ENCODE measurements at regions not wholly inside any gene's neighbourhood (a gene's known extent, or its start where the extent isn't known, plus 50 kb on each side); places are given as distances from the start of the nearest gene placed in this dataset.

- no peak for DNase-seq
Observed at GRCh38 chr5:6058055-6058715, 320.2 kb downstream of the MED10 start.

GRCh38 chr5:6056280-6056679, 322.1 kb downstream of the MED10 start:
- no peak for DNase-seq

- DNase-seq, result no peak
Observed at GRCh38 chr5:6049662-6050061, 328.7 kb downstream of the MED10 start.

- no peak for DNase-seq
Observed at GRCh38 chr5:6048746-6049145, 329.6 kb downstream of the MED10 start.

- DNase-seq, result no peak
Observed at GRCh38 chr5:6046296-6046967, 331.9 kb downstream of the MED10 start.

- no peak for DNase-seq
Observed at GRCh38 chr5:6043491-6044310, 334.6 kb downstream of the MED10 start.

GRCh38 chr5:6041977-6042550, 336.3 kb downstream of the MED10 start:
- no peak for DNase-seq

GRCh38 chr5:6039111-6039510, 339.2 kb downstream of the MED10 start:
- DNase-seq, result no peak

- no peak for DNase-seq
Observed at GRCh38 chr5:6036006-6036405, 342.3 kb downstream of the MED10 start.

- DNase-seq, result no peak
Observed at GRCh38 chr5:6029811-6030271, 348.5 kb downstream of the MED10 start.

- no peak for DNase-seq
Observed at GRCh38 chr5:6026766-6027406, 351.5 kb downstream of the MED10 start.

GRCh38 chr5:6019612-6020011, 358.7 kb downstream of the MED10 start:
- DNase-seq, result no peak

GRCh38 chr5:6013506-6013905, 364.8 kb downstream of the MED10 start:
- no peak for DNase-seq

- no peak for DNase-seq
Observed at GRCh38 chr5:6011199-6011598, 367.1 kb downstream of the MED10 start.

GRCh38 chr5:6006838-6007314, 371.5 kb downstream of the MED10 start:
- DNase-seq, result no peak

GRCh38 chr5:6003040-6003825, 375.1 kb downstream of the MED10 start:
- DNase-seq, result no peak

- no peak for DNase-seq
Observed at GRCh38 chr5:6000867-6001266, 377.5 kb downstream of the MED10 start.

- DNase-seq, result no peak
Observed at GRCh38 chr5:5995819-5996218, 382.5 kb downstream of the MED10 start.

- DNase-seq, result no peak
Observed at GRCh38 chr5:5986492-5987178, 391.7 kb downstream of the MED10 start.

- DNase-seq, result no peak
Observed at GRCh38 chr5:5985332-5985731, 393.0 kb downstream of the MED10 start.

- DNase-seq, result no peak
Observed at GRCh38 chr5:5983261-5983980, 394.9 kb downstream of the MED10 start.

All from left hindlimb (tissue), 1 donor.